K562 (cell line): ENCODE measurements at regions not wholly inside any gene's neighbourhood (a gene's known extent, or its start where the extent isn't known, plus 50 kb on each side); places are given as distances from the start of the nearest gene placed in this dataset.

ENCODE experiments used
- ATAC-seq: fragments of 200-7000 bp; cut with Tn5 transposase; 3 replicates; pipeline ENCODE4 v1.9.1; 2020; ENCODE audit warnings: moderate library complexity
- BruUV-seq: library from RNA; stranded (reverse); fragments of 400-500 nt; replicated peaks from 2 replicates; lab custom pipeline; 2021; lab: Mats Ljungman, UMichigan
- CTCF ChIA-PET: fragments of 300-600 bp; formaldehyde crosslinking; extraction: SDS; loops from one replicate; lab custom pipeline; 2021; ENCODE audit warnings: low intra/inter-chr PET ratio; lab: Yijun Ruan, JAX
- POLR2A ChIA-PET: fragments of 300-600, 350-650 bp; sonication (Branson Sonifier 250); formaldehyde crosslinking; extraction: SDS; loops from one replicate; lab custom pipeline; 2021; ENCODE audit warnings: antibody characterized with exemption, inconsistent platforms; lab: Yijun Ruan, JAX
- DNase-seq, 4 experiments: peaks; one replicate each; pipeline versions ENCODE4 v3.0.0 to v3.0.0-alpha.2; 2011 to 2018; ENCODE audit warnings: low spot score in 3 of 4, mixed read lengths in 3 of 4; ENCODE audit errors: extremely low read depth in 1 of 4
- FAIRE-seq: peaks from 2 replicates; lab custom pipeline; 2011; peaks lifted over from hg19 to GRCh38; lab: Jason Lieb, UNC
- H2AFZ ChIP-seq: 2 replicates; pipeline ENCODE4 v1.6.0; 2011; ENCODE audit warnings: low read depth, low read length, control low read depth, inconsistent platforms
- H3K27ac ChIP-seq: fragments of 200-600 bp; 3 replicates; pipeline ENCODE4 v1.8.0; 2011; ENCODE audit warnings: low read depth, mild to moderate bottlenecking, control low read depth, inconsistent platforms, low read length, moderate library complexity, mixed read lengths; ENCODE audit errors: extremely low read depth
- H3K27me3 ChIP-seq, 2 experiments: fragments of 300-600 bp in 1 of 2; 2 replicates in 1 of 2; 3 replicates in 1 of 2; pipeline versions ENCODE4 v1.6.0 to v1.8.0; 2011; ENCODE audit warnings: inconsistent platforms in 2 of 2, low read length in 2 of 2, mild to moderate bottlenecking in 1 of 2, mixed read lengths in 1 of 2, moderate library complexity in 1 of 2; ENCODE audit not compliant: control insufficient read depth in 2 of 2, insufficient read depth in 2 of 2
- H3K36me3 ChIP-seq: fragments of 300-600 bp; 3 replicates; pipeline ENCODE4 v1.8.0; 2011; ENCODE audit warnings: mild to moderate bottlenecking, low read length, inconsistent platforms; ENCODE audit not compliant: control insufficient read depth, insufficient read depth
- H3K4me1 ChIP-seq, 2 experiments: fragments of 200-600 bp in 1 of 2; replicated peaks in 1 of 2; 2 replicates in 1 of 2; 3 replicates in 1 of 2; pipeline versions ENCODE4 v1.5.1 to v1.8.0; 2011; ENCODE audit warnings: inconsistent platforms in 2 of 2, low read length in 2 of 2, mild to moderate bottlenecking in 1 of 2, mixed read lengths in 1 of 2, moderate library complexity in 1 of 2; ENCODE audit not compliant: control insufficient read depth in 2 of 2, insufficient read depth in 2 of 2
- H3K4me2 ChIP-seq: 2 replicates; pipeline ENCODE4 v1.6.1; 2011; ENCODE audit warnings: low read length, control low read depth, inconsistent platforms, mixed read lengths; ENCODE audit not compliant: insufficient read depth
- H3K4me3 ChIP-seq: fragments of 200-600 bp; sonication (generic), shearing (Covaris generic); 2 replicates; pipeline ENCODE4 v1.5.1; 2016; ENCODE audit warnings: control low read depth, inconsistent platforms
- H3K79me2 ChIP-seq: fragments of 200-600 bp; 3 replicates; pipeline ENCODE4 v1.8.0; 2011; ENCODE audit warnings: low read length, inconsistent platforms; ENCODE audit not compliant: control insufficient read depth, insufficient read depth
- H3K9ac ChIP-seq, 2 experiments: 2 replicates each; pipeline versions ENCODE4 v1.6.0 to v1.6.1; 2011; ENCODE audit warnings: low read depth in 2 of 2, low read length in 2 of 2, control low read depth in 1 of 2, inconsistent platforms in 1 of 2, mild to moderate bottlenecking in 1 of 2, mixed read lengths in 1 of 2; ENCODE audit not compliant: insufficient read depth in 1 of 2
- H3K9me1 ChIP-seq: one replicate; pipeline ENCODE4 v1.6.0; 2011; ENCODE audit warnings: inconsistent platforms, mild to moderate bottlenecking, low read length, moderate library complexity; ENCODE audit not compliant: control insufficient read depth, insufficient read depth
- H3K9me3 ChIP-seq: replicated peaks from 2 replicates; pipeline ENCODE4 v1.5.1; 2011; ENCODE audit warnings: low read depth, low read length, inconsistent platforms; ENCODE audit not compliant: control insufficient read depth, insufficient read depth
- H4K20me1 ChIP-seq: replicated peaks from 2 replicates; pipeline ENCODE4 v1.6.1; 2011; ENCODE audit warnings: low read length, inconsistent platforms, mixed read lengths; ENCODE audit not compliant: control insufficient read depth, insufficient read depth
- BRCA1 ChIP-seq, 2 experiments: fragments of 450-650 bp in 1 of 2; sonication (generic) in 1 of 2; formaldehyde crosslinking in 1 of 2; IDR thresholded peaks; 2 replicates each; pipeline versions ENCODE4 v1.5.0 to v1.6.1; 2017 to 2020; ENCODE audit warnings: mild to moderate bottlenecking in 1 of 2, missing genetic modification reagents in 1 of 2
- CBFA2T3 ChIP-seq: fragments of 450-650 bp; IDR thresholded peaks from 2 replicates; pipeline ENCODE4 v1.6.1; 2017
- CEBPG ChIP-seq, 3 experiments: fragments of 200-800 bp in 1 of 3; sonication (Bioruptor generic) in 1 of 3; sonication (generic) in 1 of 3; formaldehyde crosslinking in 1 of 3; IDR thresholded peaks in 2 of 3; conservative IDR thresholded peaks in 1 of 3; 2 replicates each; pipeline versions ENCODE4 v1.6.1 to v1.8.0; 2016 to 2022; ENCODE audit warnings: missing compliant biosample characterization in 2 of 3, missing genetic modification characterization in 2 of 3, mild to moderate bottlenecking in 1 of 3, missing genetic modification reagents in 1 of 3
- ETV6 ChIP-seq, 3 experiments: fragments of 150-350 bp in 1 of 3; sonication (generic) in 1 of 3; formaldehyde crosslinking in 1 of 3; IDR thresholded peaks; 2 replicates each; pipeline versions ENCODE4 v1.6.1 to v1.8.0; 2014 to 2022; ENCODE audit warnings: borderline replicate concordance in 2 of 3, low read depth in 2 of 3, antibody characterized with exemption in 1 of 3, low read length in 1 of 3, mild to moderate bottlenecking in 1 of 3, missing genetic modification reagents in 1 of 3
- MBD2 ChIP-seq: sonication (generic); IDR thresholded peaks from 2 replicates; pipeline ENCODE4 v1.6.1; 2016; ENCODE audit warnings: low read depth, borderline replicate concordance
- NCOA2 ChIP-seq, 2 experiments: fragments of 450-650 bp; IDR thresholded peaks; 2 replicates each; pipeline ENCODE4 v1.6.1; 2018; ENCODE audit warnings: mild to moderate bottlenecking in 2 of 2, moderate library complexity in 1 of 2; ENCODE audit not compliant: partially characterized antibody in 2 of 2
- RBM25 ChIP-seq: fragments of 200-400 bp; formaldehyde crosslinking; IDR thresholded peaks from 2 replicates; pipeline ENCODE4 v1.6.1; 2018; ENCODE audit warnings: low read length, low read depth, moderate library complexity; ENCODE audit not compliant: severe bottlenecking
- TAF1 ChIP-seq: IDR thresholded peaks from 2 replicates; pipeline ENCODE4 v1.6.1; 2011; ENCODE audit warnings: mild to moderate bottlenecking, low read length, moderate library complexity; ENCODE audit not compliant: insufficient read depth, control insufficient read depth, severe bottlenecking; ENCODE audit errors: extremely low read depth
- U2AF2 ChIP-seq: fragments of 200-400 bp; formaldehyde crosslinking; optimal IDR thresholded peaks from 2 replicates; pipeline ENCODE3; 2017; ENCODE audit warnings: low read depth, mild to moderate bottlenecking, low read length
- ZNF551 ChIP-seq: fragments of 250-450 bp; sonication (Bioruptor Pico); IDR thresholded peaks from 2 replicates; pipeline ENCODE4 v1.5.0; 2021; ENCODE audit warnings: mild to moderate bottlenecking, moderate library complexity
- WGBS: fragments of 100-300 bp; shearing (Covaris generic); methylation state at CpG from one replicate; pipeline ENCODE4 v1.1.6; 2016; ENCODE audit warnings: low coverage, mixed read lengths; ENCODE audit not compliant: insufficient coverage; ENCODE audit errors: missing lambda C conversion rate; 5-methylcytosine and 5-hydroxymethylcytosine counted together
- in situ Hi-C: fragments of 300-500 bp; cut with MboI; formaldehyde crosslinking; loops from 4 replicates; pipeline ENCODE4 v1.15.0; 2018; ENCODE audit warnings: inconsistent platforms, mixed read lengths
- intact Hi-C: fragments of 100-400 bp; cut with micrococcal nuclease; formaldehyde crosslinking; loops from 2 replicates; pipeline ENCODE4 v1.14.2; 2022
- TF ChIP-seq, protein P1 (sequence below), 2 experiments: fragments of 450-650 bp in 1 of 2; sonication (generic) in 1 of 2; formaldehyde crosslinking in 1 of 2; IDR thresholded peaks in 1 of 2; conservative IDR thresholded peaks in 1 of 2; 2 replicates each; pipeline versions ENCODE4 v1.6.1 to v1.8.1; 2016 to 2023; ENCODE audit warnings: mild to moderate bottlenecking in 2 of 2, moderate library complexity in 2 of 2, inconsistent platforms in 1 of 2, missing genetic modification reagents in 1 of 2
- TF ChIP-seq, protein P2 (sequence below): fragments of 250-450 bp; sonication (Bioruptor Pico); IDR thresholded peaks from 2 replicates; pipeline ENCODE4 v1.6.1; 2021; ENCODE audit warnings: mild to moderate bottlenecking
- TF ChIP-seq, protein P3 (sequence below): sonication (generic); formaldehyde crosslinking; IDR thresholded peaks from 2 replicates; pipeline ENCODE4 v1.5.0; 2020; ENCODE audit warnings: missing genetic modification reagents

DNA sequence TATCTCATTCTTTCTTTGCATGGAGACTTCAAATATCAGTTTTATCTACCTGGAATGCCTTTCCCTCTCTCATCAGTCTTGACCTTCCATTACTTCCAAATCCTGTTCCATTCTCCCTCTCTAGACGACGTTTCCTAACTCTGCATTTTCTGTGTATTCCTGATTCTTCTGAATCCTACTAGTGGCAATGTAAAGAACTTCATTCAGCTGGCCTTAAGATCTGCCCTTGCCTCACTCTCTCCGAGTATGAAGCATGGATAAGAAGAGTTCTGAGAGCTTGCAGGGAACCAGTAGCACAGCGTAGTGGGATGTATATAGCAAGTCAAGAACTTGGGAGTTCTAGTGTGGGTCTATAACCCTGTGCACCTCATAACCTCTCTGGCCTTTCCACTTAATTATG lies 68.5 kb upstream of the HOXC13 start:
- FAIRE-seq (no peak), ATAC-seq (no peak), DNase-seq (no peak)
- H3K4me1 ChIP-seq: no peaks in the 10 kb centered on the region; a peak in 2 of 5 replicates
- ChIA-PET CTCF (no interaction called here), POLR2A (interaction anchor here (0.7 kb wide), 1 partner anchor 15 kb away, joined by 3 read pairs; no protein-coding TSS in a partner anchor)
- H3K9me3 ChIP-seq: no peaks in the 10 kb centered on the region
- no peaks in the 10 kb centered on the region for H3K36me3 ChIP-seq
- no peak overlapping the region for H3K4me2 ChIP-seq
- WGBS: 3% methylated on average over 4 of the region's 4 CpGs
- BruUV-seq: no TSS peak
- intact Hi-C loops (no loop called here), in situ Hi-C loops (no loop called here)
- no peak for TF ChIP-seq BRCA1 (IDR thresholded peaks at IDR 0.05)
- TF ChIP-seq BRCA1 (CRISPR knock-in tag; IDR thresholded peaks at IDR 0.05): no peak
- no peak for TF ChIP-seq U2AF2
- no peak for TF ChIP-seq NCOA2 (IDR thresholded peaks at IDR 0.05; ENCODE audit: partially characterized antibody in 2 of 2)
- no peak for TF ChIP-seq ZNF551
- H3K4me3 ChIP-seq: no peak overlapping the region
- no peaks in the 10 kb centered on the region for H3K79me2 ChIP-seq
- no peak overlapping the region for H2AFZ ChIP-seq
- no peaks in the 10 kb centered on the region for H3K9me1 ChIP-seq
- peaks cover 5 to 6% of the 10 kb centered on the region in 2 experiments; a peak in 3 of 5 replicates for H3K27me3 ChIP-seq
- no peaks in the 10 kb centered on the region for H4K20me1 ChIP-seq
- no peak overlapping the region for H3K27ac ChIP-seq
- no peak overlapping the region for H3K9ac ChIP-seq

DNA sequence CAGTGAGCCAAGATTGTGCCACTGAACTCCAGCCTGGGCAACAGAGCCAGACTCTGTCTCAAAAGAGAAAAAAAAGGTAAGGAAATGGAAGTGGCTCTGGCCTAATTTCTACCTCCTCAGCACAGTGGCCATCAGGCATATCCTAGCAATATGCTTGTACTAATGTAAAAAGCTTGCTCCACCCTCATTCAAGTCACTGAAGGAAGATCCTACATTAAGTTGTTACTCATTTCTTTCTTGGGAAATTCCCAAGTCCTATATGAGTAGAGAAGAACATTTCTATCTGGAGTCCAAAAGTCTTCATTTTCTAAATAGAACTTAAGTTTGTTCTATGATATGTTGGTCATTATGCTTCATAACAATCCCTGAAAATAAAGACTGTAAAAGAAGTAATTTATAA lies 67.3 kb upstream of the HOXC13 start:
- no peaks in the 10 kb centered on the region for H3K9me3 ChIP-seq
- H3K79me2 ChIP-seq: no peaks in the 10 kb centered on the region
- H3K9ac ChIP-seq: no peak overlapping the region
- H3K4me3 ChIP-seq: no peak overlapping the region
- H3K27ac ChIP-seq: no peak overlapping the region
- no peak for DNase-seq
- H3K27me3 ChIP-seq: peaks cover 5 to 6% of the 10 kb centered on the region in 2 experiments; a peak in 3 of 5 replicates
- no peak overlapping the region for H2AFZ ChIP-seq
- intact Hi-C loops: no loop called here
- H3K4me1 ChIP-seq: no peaks in the 10 kb centered on the region; a peak in 2 of 5 replicates
- FAIRE-seq: no peak
- ChIA-PET CTCF (no interaction called here), POLR2A (no interaction called here)
- no peaks in the 10 kb centered on the region for H4K20me1 ChIP-seq
- no peak for ATAC-seq
- H3K4me2 ChIP-seq: no peak overlapping the region
- in situ Hi-C loops: no loop called here
- no peaks in the 10 kb centered on the region for H3K9me1 ChIP-seq
- no peaks in the 10 kb centered on the region for H3K36me3 ChIP-seq
- BruUV-seq: no TSS peak
- TF ChIP-seq, protein P1, sequence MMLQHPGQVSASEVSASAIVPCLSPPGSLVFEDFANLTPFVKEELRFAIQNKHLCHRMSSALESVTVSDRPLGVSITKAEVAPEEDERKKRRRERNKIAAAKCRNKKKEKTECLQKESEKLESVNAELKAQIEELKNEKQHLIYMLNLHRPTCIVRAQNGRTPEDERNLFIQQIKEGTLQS (IDR thresholded peaks at IDR 0.05): no peak
- TF ChIP-seq, protein P1 (CRISPR knock-in tag; conservative IDR thresholded peaks at IDR 0.05): no peak
- TF ChIP-seq, protein P2, sequence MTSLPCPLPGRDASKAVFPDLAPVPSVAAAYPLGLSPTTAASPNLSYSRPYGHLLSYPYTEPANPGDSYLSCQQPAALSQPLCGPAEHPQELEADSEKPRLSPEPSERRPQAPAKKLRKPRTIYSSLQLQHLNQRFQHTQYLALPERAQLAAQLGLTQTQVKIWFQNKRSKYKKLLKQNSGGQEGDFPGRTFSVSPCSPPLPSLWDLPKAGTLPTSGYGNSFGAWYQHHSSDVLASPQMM: no peak
- TF ChIP-seq MBD2: no peak
- TF ChIP-seq ETV6 (IDR thresholded peaks at IDR 0.05; ENCODE audit: borderline replicate concordance in 1 of 2, low read depth in 2 of 2, low read length in 1 of 2): no peak
- no peak for TF ChIP-seq ETV6 (CRISPR knock-in tag; IDR thresholded peaks at IDR 0.05; ENCODE audit: borderline replicate concordance)
- TF ChIP-seq, protein P3, sequence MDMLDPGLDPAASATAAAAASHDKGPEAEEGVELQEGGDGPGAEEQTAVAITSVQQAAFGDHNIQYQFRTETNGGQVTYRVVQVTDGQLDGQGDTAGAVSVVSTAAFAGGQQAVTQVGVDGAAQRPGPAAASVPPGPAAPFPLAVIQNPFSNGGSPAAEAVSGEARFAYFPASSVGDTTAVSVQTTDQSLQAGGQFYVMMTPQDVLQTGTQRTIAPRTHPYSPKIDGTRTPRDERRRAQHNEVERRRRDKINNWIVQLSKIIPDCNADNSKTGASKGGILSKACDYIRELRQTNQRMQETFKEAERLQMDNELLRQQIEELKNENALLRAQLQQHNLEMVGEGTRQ (CRISPR knock-in tag): no peak
- no peak for TF ChIP-seq CEBPG (CRISPR knock-in tag; IDR thresholded peaks at IDR 0.05)
- no peak for TF ChIP-seq CEBPG (tag; conservative IDR thresholded peaks at IDR 0.05 in 1 of 2, IDR thresholded peaks at IDR 0.05 in 1 of 2)
- TF ChIP-seq TAF1: no peak
- TF ChIP-seq CBFA2T3: no peak
- no peak for TF ChIP-seq RBM25
